ENCODE measurements at regions not wholly inside any gene's neighbourhood (a gene's known extent, or its start where the extent isn't known, plus 50 kb on each side); places are given as distances from the start of the nearest gene placed in this dataset.

DNA sequence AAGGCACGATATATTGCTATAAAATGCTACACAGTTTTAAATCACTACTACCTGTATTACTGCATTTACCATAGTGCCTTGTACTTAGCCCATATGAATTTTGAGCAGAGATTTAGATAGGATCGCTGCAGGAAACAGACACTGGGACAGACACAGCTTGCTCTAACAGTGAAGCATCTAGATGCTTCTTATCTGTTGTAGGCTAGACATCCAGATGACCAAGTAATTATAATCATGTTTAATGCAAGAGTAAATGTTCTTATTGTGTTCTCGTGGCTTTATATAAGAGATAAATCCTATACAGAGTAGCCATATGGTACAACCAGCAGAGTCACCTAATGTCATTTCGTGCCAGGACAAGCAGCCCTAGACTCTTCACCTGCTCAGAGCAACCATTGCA lies 92.8 kb downstream of the ASCL1 start:
- Mint-ChIP-seq H3K9me3 (peaks cover 0 to 8% (median 0%) of the 10 kb centered on the region in 3 donors), H3K4me1 (no peaks in the 10 kb centered on the region), H3K36me3 (no peaks in the 10 kb centered on the region), H3K4me3 (no peak overlapping the region), H3K27ac (no peak overlapping the region), H3K27me3 (peaks cover 0 to 8% of the 10 kb centered on the region in 2 donors)
- H3K27me3 ChIP-seq (replicated peaks in 1 of 2; ENCODE audit: control insufficient read depth in 2 of 2, extremely low read depth in 1 of 2, insufficient read depth in 2 of 2, low read length in 1 of 2), result no peaks in the 10 kb centered on the region
- DNase-seq (no peak), ATAC-seq (replicated peaks in 1 of 4) (no peak)
- ChIA-PET CTCF (no interaction called here), POLR2A (no interaction called here)
- H3K4me1 ChIP-seq (ENCODE audit: control insufficient read depth in 1 of 2, extremely low read depth in 1 of 2, insufficient read depth in 2 of 2, low read length in 2 of 2), result no peaks in the 10 kb centered on the region
- no CpG with 5 or more reads among the region's 4 CpGs for WGBS (ENCODE audit: insufficient coverage)
- no peaks in the 10 kb centered on the region for H3K9me3 ChIP-seq
- H3K27ac ChIP-seq (ENCODE audit: low read length), result no peak overlapping the region
- H3K36me3 ChIP-seq (ENCODE audit: control insufficient read depth in 2 of 2, extremely low read depth in 1 of 2, insufficient read depth in 1 of 2, low read length in 1 of 2), result no peaks in the 10 kb centered on the region
- no peak overlapping the region for H3K4me3 ChIP-seq (ENCODE audit: control insufficient read depth in 1 of 2, extremely low read depth in 1 of 2, low read length in 1 of 2)

DNA sequence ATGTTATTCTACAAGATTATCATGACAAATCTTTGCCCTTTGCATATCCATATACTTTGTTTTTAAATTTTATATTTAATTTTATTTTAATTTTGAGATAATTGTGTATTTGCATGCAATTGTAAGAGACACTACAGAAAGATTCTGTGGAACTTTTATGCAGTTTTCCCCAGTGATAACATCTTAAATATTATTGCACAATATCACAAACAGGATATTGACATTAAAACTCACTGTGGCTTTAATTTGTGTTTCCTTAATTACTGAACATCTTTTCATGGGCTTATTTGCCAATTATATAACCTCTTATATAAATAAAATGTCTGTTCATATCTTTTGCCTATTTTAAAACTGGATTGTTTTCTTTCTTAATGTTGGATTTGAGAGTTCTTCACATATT lies 95.6 kb downstream of the ASCL1 start:
- DNase-seq (no peak), ATAC-seq (replicated peaks in 1 of 4) (no peak)
- Histone ChIP-seq H3K27ac (ENCODE audit: low read length) (no peak overlapping the region), H3K4me1 (ENCODE audit: control insufficient read depth in 1 of 2, extremely low read depth in 1 of 2, insufficient read depth in 2 of 2, low read length in 2 of 2) (no peaks in the 10 kb centered on the region), H3K9me3 (no peaks in the 10 kb centered on the region), H3K4me3 (ENCODE audit: control insufficient read depth in 1 of 2, extremely low read depth in 1 of 2, low read length in 1 of 2) (no peak overlapping the region), H3K27me3 (replicated peaks in 1 of 2; ENCODE audit: control insufficient read depth in 2 of 2, extremely low read depth in 1 of 2, insufficient read depth in 2 of 2, low read length in 1 of 2) (no peaks in the 10 kb centered on the region), H3K36me3 (ENCODE audit: control insufficient read depth in 2 of 2, extremely low read depth in 1 of 2, insufficient read depth in 1 of 2, low read length in 1 of 2) (no peaks in the 10 kb centered on the region)
- peaks cover 0 to 8% (median 0%) of the 10 kb centered on the region in 3 donors for H3K9me3 Mint-ChIP-seq
- POLR2A ChIA-PET, result no interaction called here
- no peak overlapping the region for H3K4me3 Mint-ChIP-seq
- H3K27ac Mint-ChIP-seq, result no peak overlapping the region
- CTCF ChIA-PET, result no interaction called here
- no peaks in the 10 kb centered on the region for H3K4me1 Mint-ChIP-seq
- no peaks in the 10 kb centered on the region for H3K36me3 Mint-ChIP-seq
- H3K27me3 Mint-ChIP-seq, result peaks cover 1 to 4% of the 10 kb centered on the region in 2 donors

DNA sequence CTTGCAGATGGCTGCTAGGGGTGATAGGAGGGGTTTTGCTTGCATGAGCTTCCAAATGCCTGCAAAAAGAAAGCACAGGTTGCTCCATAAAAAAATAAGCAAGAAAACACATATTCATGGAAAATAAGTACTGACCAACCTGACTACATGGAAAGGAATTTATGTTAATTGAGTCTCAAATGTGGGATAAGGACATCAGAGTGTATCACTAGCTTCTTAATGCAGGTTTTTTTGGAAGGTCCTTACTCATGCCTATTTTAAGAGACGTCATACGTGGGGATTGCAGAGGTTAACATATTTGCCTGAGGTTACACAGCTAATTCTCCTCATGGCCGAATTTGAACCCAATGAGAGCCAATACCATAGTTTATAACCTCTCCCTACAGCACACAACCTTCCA lies 116.2 kb downstream of the ASCL1 start:
- no peaks in the 10 kb centered on the region for H3K27me3 ChIP-seq (replicated peaks in 1 of 2; ENCODE audit: control insufficient read depth in 2 of 2, extremely low read depth in 1 of 2, insufficient read depth in 2 of 2, low read length in 1 of 2)
- POLR2A ChIA-PET, result no interaction called here
- no peaks in the 10 kb centered on the region for H3K9me3 ChIP-seq
- WGBS (ENCODE audit: insufficient coverage), result 57% methylated on average over 2 of the region's 3 CpGs
- H3K36me3 Mint-ChIP-seq, result no peaks in the 10 kb centered on the region
- no peak overlapping the region for H3K4me3 ChIP-seq (ENCODE audit: control insufficient read depth in 1 of 2, extremely low read depth in 1 of 2, low read length in 1 of 2)
- H3K27me3 Mint-ChIP-seq, result peaks cover 1 to 3% of the 10 kb centered on the region in 2 donors
- ATAC-seq (replicated peaks in 1 of 4) (no peak), DNase-seq (no peak)
- no peaks in the 10 kb centered on the region for H3K36me3 ChIP-seq (ENCODE audit: control insufficient read depth in 2 of 2, extremely low read depth in 1 of 2, insufficient read depth in 1 of 2, low read length in 1 of 2)
- CTCF ChIA-PET, result no interaction called here
- H3K27ac Mint-ChIP-seq, result no peak overlapping the region
- no peaks in the 10 kb centered on the region for H3K4me1 ChIP-seq (ENCODE audit: control insufficient read depth in 1 of 2, extremely low read depth in 1 of 2, insufficient read depth in 2 of 2, low read length in 2 of 2)
- H3K4me1 Mint-ChIP-seq, result no peaks in the 10 kb centered on the region
- H3K27ac ChIP-seq (ENCODE audit: low read length), result no peak overlapping the region
- peaks cover 0 to 11% (median 2%) of the 10 kb centered on the region in 3 donors for H3K9me3 Mint-ChIP-seq
- no peak overlapping the region for H3K4me3 Mint-ChIP-seq

DNA sequence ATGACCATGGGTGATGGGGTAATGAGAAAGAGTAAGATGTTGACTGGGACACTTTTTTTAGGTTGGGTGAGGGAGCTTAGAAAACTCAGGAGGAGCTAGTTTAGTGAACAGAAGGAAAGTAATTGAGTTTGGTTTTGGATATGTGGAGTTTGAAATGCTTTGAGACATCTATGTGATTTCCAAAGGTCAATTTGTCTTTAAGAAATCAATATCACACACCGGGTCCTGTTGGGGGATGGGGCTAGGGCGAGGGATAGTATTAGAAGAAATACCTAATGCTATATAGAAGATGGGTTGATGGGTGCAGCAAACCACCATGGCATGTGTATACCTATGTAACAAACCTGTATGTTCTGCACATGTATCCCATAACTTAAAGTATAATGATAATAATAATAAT lies 118.4 kb downstream of the ASCL1 start:
- Mint-ChIP-seq H3K4me1 (no peaks in the 10 kb centered on the region), H3K9me3 (peaks cover 0 to 6% (median 2%) of the 10 kb centered on the region in 3 donors), H3K27ac (no peak overlapping the region), H3K4me3 (no peak overlapping the region), H3K27me3 (peaks cover 0 to 3% of the 10 kb centered on the region in 2 donors), H3K36me3 (no peaks in the 10 kb centered on the region)
- Histone ChIP-seq H3K27me3 (replicated peaks in 1 of 2; ENCODE audit: control insufficient read depth in 2 of 2, extremely low read depth in 1 of 2, insufficient read depth in 2 of 2, low read length in 1 of 2) (no peaks in the 10 kb centered on the region), H3K36me3 (ENCODE audit: control insufficient read depth in 2 of 2, extremely low read depth in 1 of 2, insufficient read depth in 1 of 2, low read length in 1 of 2) (no peaks in the 10 kb centered on the region), H3K27ac (ENCODE audit: low read length) (no peak overlapping the region), H3K4me3 (ENCODE audit: control insufficient read depth in 1 of 2, extremely low read depth in 1 of 2, low read length in 1 of 2) (no peak overlapping the region), H3K4me1 (ENCODE audit: control insufficient read depth in 1 of 2, extremely low read depth in 1 of 2, insufficient read depth in 2 of 2, low read length in 2 of 2) (no peaks in the 10 kb centered on the region), H3K9me3 (no peaks in the 10 kb centered on the region)
- no peak for DNase-seq
- no CpG with 5 or more reads among the region's 2 CpGs for WGBS (ENCODE audit: insufficient coverage)
- ATAC-seq (replicated peaks in 1 of 4), result no peak
- ChIA-PET POLR2A (no interaction called here), CTCF (no interaction called here)

DNA sequence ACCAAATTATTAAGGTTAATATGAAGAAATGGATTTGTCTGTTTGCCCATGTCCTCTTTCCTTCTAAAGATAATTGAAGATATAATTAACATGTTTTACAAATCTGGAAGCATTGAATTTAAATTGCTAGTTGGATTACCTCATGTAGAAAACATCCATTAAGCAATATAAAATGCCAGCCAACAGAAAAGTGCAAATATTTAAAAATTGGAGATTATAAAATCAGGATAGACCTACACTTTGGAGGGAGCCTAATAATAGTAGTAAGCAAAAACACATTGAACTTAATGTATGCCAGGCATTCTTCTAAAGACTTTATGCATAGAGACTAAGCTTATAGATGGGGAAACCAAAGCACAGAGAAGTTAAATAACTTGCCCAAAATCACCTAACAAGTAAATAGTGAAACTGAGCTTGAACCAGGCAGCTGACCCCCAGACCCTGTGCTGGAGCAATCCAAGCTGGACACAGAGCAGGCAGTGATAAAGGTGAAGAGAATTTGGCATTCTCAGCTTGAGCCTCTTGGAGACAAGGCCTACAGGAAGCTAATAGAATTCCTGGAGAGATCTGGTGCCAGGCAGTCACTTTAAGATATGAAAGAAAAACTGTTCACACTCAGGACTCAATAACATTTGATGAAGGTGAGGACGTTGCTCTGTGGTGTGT lies 119.8 kb downstream of the ASCL1 start:
- Mint-ChIP-seq H3K4me1 (no peaks in the 10 kb centered on the region), H3K27ac (no peak overlapping the region), H3K27me3 (peaks cover 0 to 3% of the 10 kb centered on the region in 2 donors), H3K36me3 (no peaks in the 10 kb centered on the region), H3K4me3 (no peak overlapping the region), H3K9me3 (peaks cover 0 to 9% (median 2%) of the 10 kb centered on the region in 3 donors)
- DNase-seq (no peak), ATAC-seq (replicated peaks in 1 of 4) (no peak)
- Histone ChIP-seq H3K9me3 (no peaks in the 10 kb centered on the region), H3K4me3 (ENCODE audit: control insufficient read depth in 1 of 2, extremely low read depth in 1 of 2, low read length in 1 of 2) (no peak overlapping the region), H3K27me3 (replicated peaks in 1 of 2; ENCODE audit: control insufficient read depth in 2 of 2, extremely low read depth in 1 of 2, insufficient read depth in 2 of 2, low read length in 1 of 2) (no peaks in the 10 kb centered on the region), H3K27ac (ENCODE audit: low read length) (no peak overlapping the region), H3K4me1 (ENCODE audit: control insufficient read depth in 1 of 2, extremely low read depth in 1 of 2, insufficient read depth in 2 of 2, low read length in 2 of 2) (no peaks in the 10 kb centered on the region), H3K36me3 (ENCODE audit: control insufficient read depth in 2 of 2, extremely low read depth in 1 of 2, insufficient read depth in 1 of 2, low read length in 1 of 2) (no peaks in the 10 kb centered on the region)
- whole genome bisulfite sequencing (ENCODE audit: insufficient coverage), result no CpG with 5 or more reads among the region's 1 CpG
- ChIA-PET POLR2A (no interaction called here), CTCF (interaction anchor here in 1 of 2 donors (0.6 kb wide), 1 partner anchor 93 kb away, joined by 3 read pairs; no protein-coding TSS in a partner anchor)

DNA sequence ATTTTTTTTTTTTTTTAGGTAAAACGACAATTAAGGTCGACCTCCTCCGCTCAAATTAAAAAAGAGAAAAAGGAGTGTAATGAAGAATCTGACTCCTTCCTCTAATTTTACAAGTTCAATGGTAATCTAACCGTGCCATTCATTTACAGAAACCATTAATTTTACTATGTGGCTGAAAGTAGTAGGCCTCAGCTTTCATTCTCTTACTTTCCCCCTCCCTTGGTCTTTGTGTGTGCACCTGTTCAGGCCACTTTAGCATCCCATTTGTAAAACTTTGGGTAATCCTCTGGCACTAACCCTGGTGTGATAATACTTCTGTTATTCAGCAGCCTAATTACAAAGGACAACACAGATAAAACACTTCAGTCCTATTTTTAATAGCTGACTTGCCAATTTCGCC lies 128.1 kb downstream of the ASCL1 start:
- ChIA-PET CTCF (interaction anchor here in 1 of 2 donors (0.6 kb wide), 1 partner anchor 13 kb away, joined by 3 read pairs; no protein-coding TSS in a partner anchor), POLR2A (no interaction called here)
- Histone ChIP-seq H3K4me1 (ENCODE audit: control insufficient read depth in 1 of 2, extremely low read depth in 1 of 2, insufficient read depth in 2 of 2, low read length in 2 of 2) (no peaks in the 10 kb centered on the region), H3K36me3 (ENCODE audit: control insufficient read depth in 2 of 2, extremely low read depth in 1 of 2, insufficient read depth in 1 of 2, low read length in 1 of 2) (no peaks in the 10 kb centered on the region), H3K4me3 (ENCODE audit: control insufficient read depth in 1 of 2, extremely low read depth in 1 of 2, low read length in 1 of 2) (no peak overlapping the region), H3K27me3 (replicated peaks in 1 of 2; ENCODE audit: control insufficient read depth in 2 of 2, extremely low read depth in 1 of 2, insufficient read depth in 2 of 2, low read length in 1 of 2) (no peaks in the 10 kb centered on the region), H3K27ac (ENCODE audit: low read length) (no peak overlapping the region), H3K9me3 (no peaks in the 10 kb centered on the region)
- H3K36me3 Mint-ChIP-seq, result no peaks in the 10 kb centered on the region
- H3K27ac Mint-ChIP-seq, result no peak overlapping the region
- H3K27me3 Mint-ChIP-seq, result no peaks in the 10 kb centered on the region
- no peak for ATAC-seq (replicated peaks in 1 of 4)
- DNase-seq, result no peak
- no peak overlapping the region for H3K4me3 Mint-ChIP-seq
- peaks cover 0 to 12% (median 0%) of the 10 kb centered on the region in 3 donors for H3K9me3 Mint-ChIP-seq
- no CpG with 5 or more reads among the region's 5 CpGs for WGBS (ENCODE audit: insufficient coverage)
- no peaks in the 10 kb centered on the region for H3K4me1 Mint-ChIP-seq

DNA sequence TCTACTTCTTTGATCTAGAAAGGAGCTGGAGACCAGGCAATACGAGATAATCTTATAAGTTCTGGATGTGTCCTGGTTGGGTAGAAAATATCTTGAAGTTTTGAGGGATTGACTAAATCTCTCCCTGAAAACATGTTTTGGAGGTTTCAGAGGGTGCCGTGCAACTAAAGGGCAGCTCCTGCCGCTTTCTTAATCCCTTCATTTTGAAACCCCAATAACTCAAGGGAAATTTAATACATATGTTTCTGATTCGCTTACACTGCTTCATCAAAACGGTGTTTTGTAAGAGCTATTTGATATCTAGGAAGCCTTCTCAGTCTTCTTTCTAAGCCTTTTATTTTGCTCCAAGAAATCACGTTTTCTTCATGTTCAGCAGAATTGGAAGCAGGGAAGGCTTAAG lies 129.0 kb downstream of the ASCL1 start:
- POLR2A ChIA-PET, result no interaction called here
- H3K36me3 Mint-ChIP-seq, result no peaks in the 10 kb centered on the region
- no peaks in the 10 kb centered on the region for H3K4me1 ChIP-seq (ENCODE audit: control insufficient read depth in 1 of 2, extremely low read depth in 1 of 2, insufficient read depth in 2 of 2, low read length in 2 of 2)
- no peak for DNase-seq
- CTCF ChIA-PET, result no interaction called here
- peaks cover 0 to 7% (median 0%) of the 10 kb centered on the region in 3 donors for H3K9me3 Mint-ChIP-seq
- no peak for ATAC-seq (replicated peaks in 1 of 4)
- no peaks in the 10 kb centered on the region for H3K4me1 Mint-ChIP-seq
- no peaks in the 10 kb centered on the region for H3K27me3 Mint-ChIP-seq
- H3K27ac ChIP-seq (ENCODE audit: low read length), result no peak overlapping the region
- H3K4me3 Mint-ChIP-seq, result no peak overlapping the region
- H3K27me3 ChIP-seq (replicated peaks in 1 of 2; ENCODE audit: control insufficient read depth in 2 of 2, extremely low read depth in 1 of 2, insufficient read depth in 2 of 2, low read length in 1 of 2), result no peaks in the 10 kb centered on the region
- no CpG with 5 or more reads among the region's 6 CpGs for WGBS (ENCODE audit: insufficient coverage)
- no peak overlapping the region for H3K4me3 ChIP-seq (ENCODE audit: control insufficient read depth in 1 of 2, extremely low read depth in 1 of 2, low read length in 1 of 2)
- no peaks in the 10 kb centered on the region for H3K36me3 ChIP-seq (ENCODE audit: control insufficient read depth in 2 of 2, extremely low read depth in 1 of 2, insufficient read depth in 1 of 2, low read length in 1 of 2)
- no peak overlapping the region for H3K27ac Mint-ChIP-seq
- H3K9me3 ChIP-seq, result no peaks in the 10 kb centered on the region

Measured in T-cell (primary cell).